GM21381 (cell line): ENCODE measurements at regions not wholly inside any gene's neighbourhood (a gene's known extent, or its start where the extent isn't known, plus 50 kb on each side); places are given as distances from the start of the nearest gene placed in this dataset.

ENCODE experiments used
- ATAC-seq: cut with Tn5 transposase; IDR thresholded peaks from one replicate; pipeline ENCODE4 v1.9.1; 2021; ENCODE audit warnings: mild to moderate bottlenecking, moderate library complexity; ENCODE audit not compliant: unreplicated experiment

- no peak for ATAC-seq
These were observed 86.4 kb upstream of the FN1 start for GRCh38 chr2:215522237-215522636.

- ATAC-seq, result no peak
These were observed 85.2 kb upstream of the FN1 start for GRCh38 chr2:215521031-215521430.

DNA sequence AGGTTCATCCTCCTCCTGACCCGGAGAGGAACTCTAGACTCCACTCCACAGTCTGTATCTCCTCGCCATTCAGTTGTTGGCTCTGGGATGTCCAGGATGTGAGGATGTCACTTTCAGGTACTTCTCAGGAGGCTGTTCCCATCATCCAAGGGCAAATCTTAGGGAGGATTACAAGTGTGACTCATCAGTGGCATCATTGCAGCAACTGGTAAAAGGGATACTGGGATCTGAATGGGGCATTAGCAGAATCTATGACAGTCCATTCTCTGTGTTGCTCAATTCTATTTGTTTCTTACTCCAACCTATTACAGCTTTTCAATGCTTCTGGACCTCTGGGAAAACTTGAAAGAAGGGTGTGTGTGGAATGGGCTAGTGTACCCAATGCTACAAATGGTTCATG, 81.5 kb upstream of the FN1 start:
- ATAC-seq, result no peak

GRCh38 chr2:215514516-215514915, 78.6 kb upstream of the FN1 start:
- no peak for ATAC-seq

DNA sequence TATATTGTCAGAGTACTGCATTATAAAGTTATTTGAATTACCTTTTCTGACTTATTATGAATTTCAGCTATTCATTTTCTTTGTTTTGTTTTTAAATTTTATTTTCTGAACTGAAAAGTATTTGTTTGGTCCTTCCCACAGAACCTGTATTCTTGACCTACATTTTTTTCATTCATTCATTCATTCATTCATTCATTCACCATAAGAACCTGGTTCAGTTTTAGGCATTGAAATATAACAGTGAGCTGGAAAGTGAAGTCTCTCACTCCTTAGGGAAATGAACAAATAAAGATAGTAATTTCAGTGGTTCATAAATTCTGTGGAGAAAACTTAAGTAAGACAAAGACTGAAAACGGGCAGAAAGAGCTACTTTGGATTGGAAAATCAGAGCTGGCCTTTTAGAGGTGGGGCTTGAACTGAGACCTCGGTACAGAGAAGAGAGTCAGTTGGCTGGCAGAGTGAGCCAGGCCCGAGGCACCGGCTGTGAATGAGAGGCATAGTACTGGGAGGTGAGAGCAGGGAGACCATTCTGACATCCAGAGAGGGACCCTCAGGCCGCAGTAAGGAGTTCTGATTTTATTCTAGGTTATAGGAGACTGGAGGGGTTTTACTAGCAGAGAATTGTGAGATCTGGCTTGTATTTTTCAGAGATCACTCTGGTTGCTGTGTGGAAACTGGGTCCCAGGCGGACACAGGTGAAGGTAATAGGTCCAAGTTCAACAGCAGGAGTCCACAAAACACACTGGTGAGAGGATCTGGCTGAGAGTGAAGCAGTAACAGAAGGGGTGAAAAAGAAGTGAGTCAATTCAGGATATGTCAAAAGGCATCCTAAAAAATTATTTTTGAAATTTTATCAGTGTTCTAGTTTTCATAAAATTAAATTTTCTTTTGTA, 75.8 kb upstream of the FN1 start:
- no peak for ATAC-seq

DNA sequence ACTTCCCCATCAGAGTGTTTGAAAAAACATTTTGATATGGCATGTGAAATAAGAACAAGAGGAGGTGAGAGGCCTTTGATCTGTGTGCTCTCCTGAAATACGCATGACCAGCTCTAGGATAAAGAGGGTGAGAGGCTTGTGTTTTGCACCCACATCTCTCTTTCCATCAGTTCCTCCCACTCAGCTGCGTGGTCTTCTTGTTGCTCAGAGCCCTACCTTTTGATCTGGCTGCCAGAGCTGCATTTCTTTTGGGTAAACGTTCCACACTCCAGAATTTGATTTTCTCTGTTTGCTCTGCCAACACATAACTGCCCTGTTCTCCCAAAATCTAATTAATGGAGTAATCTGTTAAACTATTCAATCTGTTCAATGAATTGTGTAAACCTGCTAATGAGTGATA, 72.0 kb upstream of the FN1 start:
- no peak for ATAC-seq

GRCh38 chr2:215507136-215507535, 71.3 kb upstream of the FN1 start:
- ATAC-seq, result no peak

DNA sequence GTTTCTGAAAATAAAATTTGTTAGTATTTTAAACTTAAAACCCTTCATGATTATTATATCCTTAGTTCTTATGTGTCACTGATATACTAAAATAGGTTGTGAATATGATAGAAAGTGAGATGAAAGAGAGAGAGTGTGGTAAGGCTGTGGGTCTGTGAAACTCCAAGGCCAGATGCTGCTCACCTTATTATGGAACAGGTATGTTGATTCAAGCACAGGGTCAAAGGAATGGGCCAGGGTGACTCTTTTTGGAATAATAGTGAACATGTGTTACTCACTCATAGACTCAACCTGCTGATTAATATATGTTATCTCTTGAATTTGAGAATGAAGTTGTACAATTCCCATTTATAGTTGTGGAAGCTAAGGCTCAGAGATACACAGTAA, 70.7 kb upstream of the FN1 start:
- ATAC-seq, result no peak

GRCh38 chr2:215505044-215505786, 69.3 kb upstream of the FN1 start:
- ATAC-seq, result no peak

DNA sequence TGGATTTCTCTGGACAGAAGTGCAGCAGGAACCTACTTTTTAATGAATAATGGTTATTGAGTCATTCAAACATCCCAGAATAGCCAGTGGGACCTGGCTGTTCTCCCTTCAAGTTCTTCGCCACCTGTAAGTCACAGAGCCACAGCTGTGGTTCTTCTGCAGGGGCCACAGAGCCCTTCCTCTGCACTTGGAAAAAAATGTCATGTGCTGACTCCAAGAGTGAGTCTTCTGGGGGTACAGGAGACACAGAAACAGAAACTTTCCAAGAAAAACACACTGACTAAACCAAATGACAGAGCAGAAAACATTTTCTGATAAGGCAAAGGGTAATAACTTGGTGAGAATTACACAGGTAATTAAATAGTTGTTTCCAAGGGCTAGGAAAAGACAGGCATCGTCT, 68.7 kb upstream of the FN1 start:
- no peak for ATAC-seq

DNA sequence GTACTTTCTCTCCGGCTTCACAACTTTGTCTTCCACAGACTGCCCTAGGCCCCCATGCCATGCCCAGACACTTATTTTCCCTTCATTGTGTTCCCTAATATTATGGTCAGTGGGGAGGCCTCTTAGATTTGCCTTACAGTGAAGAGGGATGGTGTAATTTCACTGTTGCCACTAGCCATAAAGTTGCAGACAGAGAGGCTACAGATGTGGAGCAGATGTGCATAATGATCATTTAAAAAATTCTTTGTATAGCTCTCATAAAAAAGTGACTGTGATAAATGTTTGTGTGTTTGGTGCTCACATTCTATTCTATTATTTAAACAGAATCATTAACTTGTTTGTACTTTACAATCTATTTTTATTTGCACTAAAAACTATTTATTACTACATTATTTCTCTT, 67.5 kb upstream of the FN1 start:
- no peak for ATAC-seq

DNA sequence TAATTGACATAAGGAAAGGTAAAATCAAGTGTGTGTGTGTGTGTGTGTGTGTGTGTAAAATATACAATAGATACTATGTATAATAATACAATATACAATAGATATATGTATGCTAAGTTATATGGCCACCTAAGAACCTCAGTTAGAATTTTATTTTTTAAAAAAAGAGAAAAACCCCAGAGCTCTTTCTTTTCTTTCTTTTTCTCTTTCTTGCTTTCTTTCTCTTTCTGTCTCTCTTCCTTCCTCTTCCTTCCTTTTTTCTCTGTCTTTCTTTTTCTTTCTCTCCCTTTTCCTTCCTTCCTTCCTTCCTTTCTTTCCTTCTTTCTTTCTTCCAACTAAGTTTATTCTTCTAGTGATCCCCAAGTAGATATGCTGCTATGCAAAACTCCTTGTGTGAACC, 64.6 kb upstream of the FN1 start:
- ATAC-seq, result no peak

DNA sequence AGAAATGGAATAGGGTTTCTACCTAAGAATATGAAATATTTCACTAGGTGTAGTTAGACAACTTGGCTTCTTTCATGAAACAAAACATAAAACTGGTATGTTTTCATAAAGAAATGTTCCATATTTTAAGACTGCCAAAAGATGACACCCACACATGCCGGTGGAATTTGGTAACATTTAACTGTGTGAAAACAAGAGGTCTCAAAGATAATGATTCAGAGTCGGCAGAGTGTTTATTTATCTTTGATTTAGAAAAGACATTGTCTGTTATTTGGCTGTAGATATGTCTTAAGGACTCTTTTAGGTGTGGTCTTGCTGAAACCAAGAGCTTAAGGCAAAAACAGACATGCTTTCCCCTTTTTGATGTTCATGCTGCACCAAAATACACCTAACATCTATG, 63.5 kb upstream of the FN1 start:
- ATAC-seq, result no peak

DNA sequence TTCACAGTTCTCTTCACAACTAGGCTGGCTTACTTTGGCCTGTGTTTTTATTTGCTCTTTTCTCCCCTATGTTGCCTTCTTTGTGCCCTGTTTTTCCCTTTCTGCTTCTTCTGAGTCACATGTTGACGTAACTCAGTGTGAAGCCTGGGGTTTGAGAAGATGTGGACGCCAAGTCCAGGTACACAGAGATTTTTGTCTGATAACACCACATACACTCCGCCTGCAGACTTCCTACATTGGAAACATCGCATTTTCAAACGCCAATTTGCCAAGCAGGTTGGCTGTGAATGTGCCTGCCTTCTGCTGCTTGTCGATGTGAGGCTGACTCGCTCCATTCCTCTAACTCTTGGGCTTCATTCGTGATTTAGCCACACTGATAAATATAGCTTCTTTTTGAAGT, 62.6 kb upstream of the FN1 start:
- no peak for ATAC-seq

- no peak for ATAC-seq
These were observed 57.5 kb upstream of the FN1 start for GRCh38 chr2:215493376-215493775.

DNA sequence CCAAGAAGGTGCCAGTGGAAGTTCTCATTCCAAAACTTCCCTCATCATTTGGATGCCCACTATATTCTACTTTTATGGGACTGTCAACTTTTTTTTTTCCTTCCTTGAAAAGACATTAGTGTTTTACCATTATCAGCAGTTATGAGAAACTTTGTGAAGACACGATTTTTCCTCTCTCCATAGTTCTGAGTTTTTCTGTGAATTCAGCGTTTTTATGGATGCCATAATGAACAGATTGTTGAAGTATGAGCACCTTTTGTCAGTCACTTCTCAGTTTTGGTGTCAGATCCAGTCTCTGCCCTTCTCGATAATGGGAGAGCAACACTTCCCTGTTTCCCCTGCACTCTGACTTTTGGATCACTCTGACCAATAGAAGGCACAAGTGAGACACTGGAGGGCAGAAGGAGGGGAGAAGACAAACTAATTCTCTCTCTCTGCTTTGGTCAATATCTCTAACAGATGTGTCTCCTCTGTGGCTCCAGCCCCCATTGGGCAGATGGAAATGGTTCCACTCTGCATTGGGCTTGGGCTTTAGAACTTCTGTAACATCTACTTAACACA, 53.5 kb upstream of the FN1 start:
- ATAC-seq, result no peak

GRCh38 chr2:215487002-215487372, 51.1 kb upstream of the FN1 start:
- no peak for ATAC-seq

GRCh38 chr2:215486291-215487001, 50.6 kb upstream of the FN1 start:
- no peak for ATAC-seq
